GM12892 (cell line): ENCODE measurements at regions not wholly inside any gene's neighbourhood (a gene's known extent, or its start where the extent isn't known, plus 50 kb on each side); places are given as distances from the start of the nearest gene placed in this dataset.
A peak's percentile ranks its signal among the peaks of the same experiment; 100 is the strongest.
"Not testable (repeated sequence)": the region's sequence is repeated elsewhere in the genome, so short reads cannot be mapped to it uniquely, and the experiment has no call there.

Experiments
- DNase-seq: peaks from one replicate; pipeline ENCODE4 v3.0.0; 2011; ENCODE audit not compliant: insufficient read length
- FAIRE-seq: peaks from 2 replicates; lab custom pipeline; 2011; peaks lifted over from hg19 to GRCh38; lab: Jason Lieb, UNC
- POLR2A ChIP-seq: IDR thresholded peaks from 2 replicates; pipeline ENCODE4 v1.6.1; 2011; ENCODE audit warnings: low read depth, low read length, control low read depth
- POLR2AphosphoS5 ChIP-seq: IDR thresholded peaks from 2 replicates; pipeline ENCODE4 v1.6.1; 2011; ENCODE audit warnings: low read depth, low read length, control low read depth
- TAF1 ChIP-seq: IDR thresholded peaks from 2 replicates; pipeline ENCODE4 v1.6.1; 2011; ENCODE audit warnings: low read depth, mild to moderate bottlenecking, control low read depth, low read length, borderline replicate concordance

GRCh38 chrX:36868592-36868991, 139.6 kb upstream of the FAM47C start:
- DNase-seq = no peak
- no peak for TF ChIP-seq POLR2A
- TF ChIP-seq POLR2AphosphoS5 = no peak
- no peak for TF ChIP-seq TAF1
- FAIRE-seq = no peak

GRCh38 chrX:36869457-36869856, 138.7 kb upstream of the FAM47C start:
- FAIRE-seq = no peak
- TF ChIP-seq POLR2AphosphoS5 (no peak), POLR2A (no peak), TAF1 (no peak)
- no peak for DNase-seq

- TF ChIP-seq POLR2A (no peak), TAF1 (no peak), POLR2AphosphoS5 (no peak)
- DNase-seq (no peak), FAIRE-seq (no peak)
Measured at GRCh38 chrX:36897690-36898089, 110.5 kb upstream of the FAM47C start.

- DNase-seq = no peak
- TF ChIP-seq TAF1 (no peak), POLR2AphosphoS5 (no peak), POLR2A (no peak)
- peak; percentile 30 for FAIRE-seq
Measured at GRCh38 chrX:36898301-36898700, 109.9 kb upstream of the FAM47C start.

GRCh38 chrX:36904561-36904960, 103.6 kb upstream of the FAM47C start:
- not testable (repeated sequence) for DNase-seq, FAIRE-seq

GRCh38 chrX:36908801-36909675, 99.1 kb upstream of the FAM47C start:
- peak; percentile 81 for FAIRE-seq
- no peak for DNase-seq
- no peak for TF ChIP-seq POLR2A
- TF ChIP-seq TAF1 = no peak
- TF ChIP-seq POLR2AphosphoS5 = no peak

GRCh38 chrX:36909676-36910030, 98.5 kb upstream of the FAM47C start:
- TF ChIP-seq POLR2AphosphoS5 (no peak), POLR2A (no peak), TAF1 (no peak)
- FAIRE-seq (no peak), DNase-seq (no peak)

GRCh38 chrX:36913551-36913950, 94.6 kb upstream of the FAM47C start:
- FAIRE-seq (no peak), DNase-seq (no peak)
- TF ChIP-seq POLR2AphosphoS5 (no peak), POLR2A (no peak), TAF1 (no peak)

GRCh38 chrX:36916941-36917340, 91.2 kb upstream of the FAM47C start:
- DNase-seq = no peak
- TF ChIP-seq TAF1 (no peak), POLR2AphosphoS5 (no peak), POLR2A (no peak)
- no peak for FAIRE-seq

- DNase-seq (no peak), FAIRE-seq (no peak)
- no peak for TF ChIP-seq POLR2A
- no peak for TF ChIP-seq TAF1
- TF ChIP-seq POLR2AphosphoS5 = no peak
Measured at GRCh38 chrX:36927712-36928111, 80.5 kb upstream of the FAM47C start.

- no peak for FAIRE-seq
- no peak for DNase-seq
- TF ChIP-seq POLR2A = no peak
- TF ChIP-seq TAF1 = no peak
- TF ChIP-seq POLR2AphosphoS5 = no peak
Measured at GRCh38 chrX:36930491-36930890, 77.7 kb upstream of the FAM47C start.

- FAIRE-seq (no peak), DNase-seq (no peak)
- TF ChIP-seq TAF1 (no peak), POLR2AphosphoS5 (no peak), POLR2A (no peak)
Measured at GRCh38 chrX:36947214-36947613, 61.0 kb upstream of the FAM47C start.

- DNase-seq (no peak), FAIRE-seq (no peak)
- TF ChIP-seq POLR2A = no peak
- no peak for TF ChIP-seq TAF1
Measured at GRCh38 chrX:36950495-36951253, 57.5 kb upstream of the FAM47C start.
